GM23248 (cell line): ENCODE measurements at regions not wholly inside any gene's neighbourhood (a gene's known extent, or its start where the extent isn't known, plus 50 kb on each side); places are given as distances from the start of the nearest gene placed in this dataset.

Source experiments
- DNase-seq: peaks from one replicate; pipeline ENCODE4 v3.0.0-alpha.2; 2015
- H2AFZ ChIP-seq: fragments of 200-600 bp; sonication (generic); 2 replicates; pipeline ENCODE4 v1.6.1; 2016; ENCODE audit warnings: antibody characterized with exemption
- H3F3A ChIP-seq: fragments of 200-600 bp; sonication (generic); 2 replicates; pipeline ENCODE4 v1.6.1; 2016; ENCODE audit warnings: mild to moderate bottlenecking, antibody characterized with exemption, mixed run types; ENCODE audit not compliant: insufficient read depth
- H3K27ac ChIP-seq: fragments of 200-600 bp; sonication (generic); 2 replicates; pipeline ENCODE4 v1.5.1; 2016; ENCODE audit warnings: mild to moderate bottlenecking
- H3K27me3 ChIP-seq: fragments of 200-600 bp; sonication (generic); replicated peaks from 2 replicates; pipeline ENCODE4 v1.6.1; 2016; ENCODE audit warnings: mild to moderate bottlenecking; ENCODE audit not compliant: insufficient read depth
- H3K36me3 ChIP-seq: fragments of 200-600 bp; sonication (generic); 2 replicates; pipeline ENCODE4 v1.6.1; 2016; ENCODE audit warnings: low read depth, mild to moderate bottlenecking
- H3K4me1 ChIP-seq: fragments of 200-600 bp; sonication (generic); 2 replicates; pipeline ENCODE4 v1.6.1; 2016; ENCODE audit warnings: mild to moderate bottlenecking; ENCODE audit not compliant: insufficient read depth
- H3K4me2 ChIP-seq: fragments of 200-600 bp; sonication (generic); one replicate; pipeline ENCODE4 v1.6.1; 2016; ENCODE audit warnings: mild to moderate bottlenecking; ENCODE audit not compliant: unreplicated experiment
- H3K4me3 ChIP-seq: fragments of 200-600 bp; sonication (generic); 2 replicates; pipeline ENCODE4 v1.5.1; 2016; ENCODE audit warnings: mild to moderate bottlenecking
- H3K79me2 ChIP-seq: fragments of 200-600 bp; sonication (generic); 2 replicates; pipeline ENCODE4 v1.6.1; 2016; ENCODE audit warnings: mild to moderate bottlenecking; ENCODE audit not compliant: insufficient read depth
- H3K9ac ChIP-seq: fragments of 200-600 bp; sonication (generic); 2 replicates; pipeline ENCODE4 v1.6.1; 2016; ENCODE audit warnings: mild to moderate bottlenecking
- H3K9me2 ChIP-seq: fragments of 200-600 bp; sonication (generic); 2 replicates; pipeline ENCODE4 v1.6.1; 2016; ENCODE audit warnings: mixed run types, mild to moderate bottlenecking, moderate library complexity; ENCODE audit not compliant: insufficient read depth
- H3K9me3 ChIP-seq: fragments of 200-600 bp; sonication (generic); one replicate; pipeline ENCODE4 v1.6.1; 2017; ENCODE audit warnings: low read depth
- H4K20me1 ChIP-seq: fragments of 200-600 bp; sonication (generic); 2 replicates; pipeline ENCODE4 v1.6.0; 2016; ENCODE audit not compliant: insufficient read depth
- EZH2 ChIP-seq: fragments of 200-600 bp; sonication (generic); IDR thresholded peaks from 2 replicates; pipeline ENCODE4 v1.6.1; 2018; ENCODE audit warnings: antibody characterized with exemption, mild to moderate bottlenecking; ENCODE audit not compliant: insufficient read depth, poor library complexity, severe bottlenecking
- EZH2phosphoT487 ChIP-seq: fragments of 200-600 bp; sonication (generic); IDR thresholded peaks from 2 replicates; pipeline ENCODE4 v1.6.1; 2018; ENCODE audit warnings: antibody characterized with exemption, moderate library complexity, mild to moderate bottlenecking, low read depth; ENCODE audit not compliant: insufficient read depth
- whole genome bisulfite sequencing, 2 experiments: methylation state at CpG; one replicate each; pipeline ENCODE4 v1.1.6; 2015 to 2017; ENCODE audit warnings: low lambda C conversion rate in 2 of 2, low coverage in 1 of 2; ENCODE audit errors: missing lambda C conversion rate in 2 of 2; 5-methylcytosine and 5-hydroxymethylcytosine counted together
- in situ Hi-C: fragments of 300-500 bp; cut with MboI; formaldehyde crosslinking; loops from 2 replicates; pipeline ENCODE4 v1.15.0; 2020

- 86 to 89% methylated on average over 4 of the region's 4 CpGs for WGBS, 2 experiments
- DNase-seq, result no peak
- no peaks in the 10 kb centered on the region for H3K36me3 ChIP-seq
Observed at GRCh38 chr14:95458459-95458858, 58.0 kb downstream of the SYNE3 start.

GRCh38 chr14:95456281-95456680 lies 60.2 kb downstream of the SYNE3 start:
- no peak for DNase-seq
- H3K4me1 ChIP-seq, result peaks cover 5% of the 10 kb centered on the region; the same call in 1 of the 2 replicates
- no peak overlapping the region for H3K27ac ChIP-seq
- H3K4me2 ChIP-seq, result no peak overlapping the region
- H3K9ac ChIP-seq, result no peak overlapping the region
- no peaks in the 10 kb centered on the region for H4K20me1 ChIP-seq
- H3K27me3 ChIP-seq, result no peaks in the 10 kb centered on the region
- no peak overlapping the region for H3K4me3 ChIP-seq
- in situ Hi-C loops, result no loop called here
- no peaks in the 10 kb centered on the region for H3K36me3 ChIP-seq
- H2AFZ ChIP-seq, result no peak overlapping the region
- no peaks in the 10 kb centered on the region for H3K79me2 ChIP-seq
- WGBS, 2 experiments, result 78 to 87% methylated on average over 8 of the region's 8 CpGs
- H3F3A ChIP-seq, result no peaks in the 10 kb centered on the region
- no peaks in the 10 kb centered on the region for H3K9me2 ChIP-seq
- no peaks in the 10 kb centered on the region for H3K9me3 ChIP-seq
- TF ChIP-seq EZH2phosphoT487, result no peak
- no peak for TF ChIP-seq EZH2

More at GRCh38 chr14:95458459-95458858, 58.0 kb downstream of the SYNE3 start:
- no peaks in the 10 kb centered on the region for H3K27me3 ChIP-seq
- H2AFZ ChIP-seq, result no peak overlapping the region
- H3K4me3 ChIP-seq, result no peak overlapping the region
- H3K9ac ChIP-seq, result no peak overlapping the region
- no peaks in the 10 kb centered on the region for H3K9me2 ChIP-seq
- H3K4me1 ChIP-seq, result peaks cover 5% of the 10 kb centered on the region; the same call in 1 of the 2 replicates
- no peaks in the 10 kb centered on the region for H3K9me3 ChIP-seq
- no peaks in the 10 kb centered on the region for H3F3A ChIP-seq
- H3K27ac ChIP-seq, result no peak overlapping the region
- no peak overlapping the region for H3K4me2 ChIP-seq
- TF ChIP-seq EZH2, result no peak
- TF ChIP-seq EZH2phosphoT487, result no peak
- in situ Hi-C loops, result no loop called here
- H3K79me2 ChIP-seq, result no peaks in the 10 kb centered on the region
- H4K20me1 ChIP-seq, result no peaks in the 10 kb centered on the region

DNA sequence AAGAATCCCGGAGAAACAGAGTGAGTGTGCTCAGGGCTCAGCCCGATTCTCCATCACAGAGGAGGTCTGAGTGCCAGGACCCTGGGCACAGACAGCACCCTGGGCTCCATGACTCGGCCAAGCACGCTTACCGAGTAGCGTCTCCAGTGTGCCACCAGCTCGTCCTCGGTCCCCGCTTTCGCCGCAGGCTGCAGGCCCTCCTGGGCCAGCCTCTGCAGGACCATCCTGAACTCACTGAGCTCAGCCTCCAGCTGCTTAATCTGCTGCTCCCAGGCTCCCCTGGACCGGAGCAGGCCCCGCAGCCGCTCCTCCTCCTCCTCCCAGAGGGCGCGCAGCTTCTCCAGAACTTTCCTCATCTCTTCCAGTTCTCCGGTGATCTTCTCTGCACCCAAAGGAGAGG lies 61.2 kb downstream of the SYNE3 start:
- no peak overlapping the region for H2AFZ ChIP-seq

DNA sequence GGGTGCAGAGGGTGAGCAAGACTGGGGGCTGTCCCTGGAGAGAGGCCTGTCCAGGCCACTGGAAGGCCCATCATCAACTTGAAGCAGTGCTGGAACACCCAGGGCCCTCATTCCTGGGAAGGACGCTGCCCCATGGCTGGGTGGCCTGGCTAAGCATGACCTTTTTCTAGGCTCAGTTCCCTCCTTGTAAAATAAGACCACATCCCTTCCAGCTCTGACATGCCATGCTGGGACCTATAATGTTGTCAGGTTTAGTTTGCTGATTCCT lies 62.8 kb downstream of the SYNE3 start:
- Histone ChIP-seq H3K4me1 (no peaks in the 10 kb centered on the region), H3K79me2 (no peaks in the 10 kb centered on the region), H2AFZ (no peak overlapping the region), H3K27ac (no peak overlapping the region), H3K9ac (no peak overlapping the region), H3K36me3 (no peaks in the 10 kb centered on the region), H3K27me3 (no peaks in the 10 kb centered on the region), H3K9me3 (no peaks in the 10 kb centered on the region), H3K4me3 (no peak overlapping the region), H3K4me2 (no peak overlapping the region), H3F3A (no peaks in the 10 kb centered on the region), H4K20me1 (no peaks in the 10 kb centered on the region), H3K9me2 (no peaks in the 10 kb centered on the region)
- DNase-seq, result no peak
- no peak for TF ChIP-seq EZH2phosphoT487
- TF ChIP-seq EZH2, result no peak
- 100% methylated on average over 1 of the region's 1 CpG for WGBS, 2 experiments
- in situ Hi-C loops, result no loop called here

More for the DNA sequence above, 61.2 kb downstream of the SYNE3 start:
- 93 to 98% methylated on average over 17 of the region's 17 CpGs for WGBS, 2 experiments
- Histone ChIP-seq H3K4me2 (no peak overlapping the region), H3K9me3 (no peaks in the 10 kb centered on the region), H3K27me3 (no peaks in the 10 kb centered on the region), H3K36me3 (no peaks in the 10 kb centered on the region), H3K79me2 (no peaks in the 10 kb centered on the region), H3K9me2 (no peaks in the 10 kb centered on the region), H3K4me1 (no peaks in the 10 kb centered on the region), H3K27ac (no peak overlapping the region), H3K4me3 (no peak overlapping the region), H4K20me1 (no peaks in the 10 kb centered on the region), H3K9ac (no peak overlapping the region), H3F3A (no peaks in the 10 kb centered on the region)
- DNase-seq, result no peak
- in situ Hi-C loops, result no loop called here
- no peak for TF ChIP-seq EZH2
- TF ChIP-seq EZH2phosphoT487, result no peak

- TF ChIP-seq EZH2phosphoT487 (no peak), EZH2 (no peak)
- in situ Hi-C loops, result no loop called here
- DNase-seq, result no peak
- Histone ChIP-seq H3K9me3 (no peaks in the 10 kb centered on the region), H3K4me3 (no peak overlapping the region), H3K27me3 (no peaks in the 10 kb centered on the region), H3K27ac (no peak overlapping the region), H2AFZ (no peak overlapping the region), H3K4me1 (no peaks in the 10 kb centered on the region), H4K20me1 (no peaks in the 10 kb centered on the region), H3K79me2 (no peaks in the 10 kb centered on the region), H3K9me2 (no peaks in the 10 kb centered on the region), H3K36me3 (no peaks in the 10 kb centered on the region), H3K4me2 (no peak overlapping the region), H3K9ac (no peak overlapping the region), H3F3A (no peaks in the 10 kb centered on the region)
- WGBS, 2 experiments, result 78 to 81% methylated on average over 10 of the region's 10 CpGs
Observed at GRCh38 chr14:95452893-95453712, 63.3 kb downstream of the SYNE3 start.
